Activated CD4-positive, alpha-beta T cell treated with anti-CD3 and anti-CD28 coated beads, Interleukin-2, Interleukin-4, amounts not matched to agents 100 ng/mL and 50 ng/mL, durations not matched to agents 16 hours and 8 hours (primary cell): ENCODE measurements at regions not wholly inside any gene's neighbourhood (a gene's known extent, or its start where the extent isn't known, plus 50 kb on each side); places are given as distances from the start of the nearest gene placed in this dataset.
"Not testable (repeated sequence)": the region's sequence is repeated elsewhere in the genome, so short reads cannot be mapped to it uniquely, and the experiment has no call there.

ENCODE experiments used
- DNase-seq: peaks from one replicate; pipeline ENCODE4 v3.0.0-alpha.2; 2020; ENCODE audit warnings: low spot score

GRCh38 chr7:409339-410281 is 110.0 kb downstream of the PDGFA start:
- DNase-seq = no peak

DNA sequence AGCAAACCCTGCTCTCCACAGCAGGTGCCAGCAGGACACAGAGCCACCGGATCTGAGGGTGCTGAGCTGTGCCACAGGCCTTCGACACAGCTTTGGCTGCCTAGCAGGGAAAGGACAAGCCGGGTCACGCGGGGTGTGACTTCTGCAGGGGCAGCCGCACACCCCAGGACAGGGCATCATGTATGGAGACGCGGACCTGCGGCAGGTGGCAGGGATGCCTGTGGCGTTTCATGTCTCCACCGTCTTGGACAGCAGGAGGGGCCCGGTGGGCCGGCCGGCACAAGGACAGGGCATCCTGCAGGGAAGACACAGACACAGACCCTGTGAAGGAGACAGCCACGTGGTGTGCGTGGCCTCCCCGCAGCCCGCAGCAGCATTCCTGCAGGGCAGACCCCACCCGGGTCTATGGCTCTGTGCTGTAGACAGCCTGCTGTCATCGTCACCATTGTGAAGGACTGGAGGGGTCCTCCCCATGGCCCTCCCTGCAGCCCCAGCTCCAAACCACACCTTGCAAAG is 109.2 kb downstream of the PDGFA start:
- DNase-seq = no peak

- not testable (repeated sequence) for DNase-seq
Measured at GRCh38 chr7:411116-411515, 108.5 kb downstream of the PDGFA start.

- no peak for DNase-seq
Measured at GRCh38 chr7:411677-412312, 107.9 kb downstream of the PDGFA start.

DNA sequence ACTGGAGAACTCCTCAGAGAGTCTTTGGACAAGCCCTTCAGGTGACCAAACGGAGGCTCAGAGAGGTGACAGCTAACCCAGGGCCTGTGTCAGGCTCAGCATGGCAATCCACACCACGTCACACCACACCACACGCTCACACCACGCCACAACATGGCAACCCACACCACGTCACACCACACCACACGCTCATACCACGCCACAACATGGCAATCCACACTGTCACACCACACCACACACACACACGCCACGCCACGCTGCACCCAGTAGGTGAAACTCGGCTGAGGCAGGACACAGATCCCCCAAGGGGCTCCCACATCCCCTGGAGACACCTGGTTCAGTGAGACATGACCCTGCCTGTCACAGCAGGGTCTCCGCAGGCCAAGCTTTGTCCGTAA is 107.3 kb downstream of the PDGFA start:
- DNase-seq = no peak

- no peak for DNase-seq
Measured at GRCh38 chr7:414681-415560, 104.7 kb downstream of the PDGFA start.

DNA sequence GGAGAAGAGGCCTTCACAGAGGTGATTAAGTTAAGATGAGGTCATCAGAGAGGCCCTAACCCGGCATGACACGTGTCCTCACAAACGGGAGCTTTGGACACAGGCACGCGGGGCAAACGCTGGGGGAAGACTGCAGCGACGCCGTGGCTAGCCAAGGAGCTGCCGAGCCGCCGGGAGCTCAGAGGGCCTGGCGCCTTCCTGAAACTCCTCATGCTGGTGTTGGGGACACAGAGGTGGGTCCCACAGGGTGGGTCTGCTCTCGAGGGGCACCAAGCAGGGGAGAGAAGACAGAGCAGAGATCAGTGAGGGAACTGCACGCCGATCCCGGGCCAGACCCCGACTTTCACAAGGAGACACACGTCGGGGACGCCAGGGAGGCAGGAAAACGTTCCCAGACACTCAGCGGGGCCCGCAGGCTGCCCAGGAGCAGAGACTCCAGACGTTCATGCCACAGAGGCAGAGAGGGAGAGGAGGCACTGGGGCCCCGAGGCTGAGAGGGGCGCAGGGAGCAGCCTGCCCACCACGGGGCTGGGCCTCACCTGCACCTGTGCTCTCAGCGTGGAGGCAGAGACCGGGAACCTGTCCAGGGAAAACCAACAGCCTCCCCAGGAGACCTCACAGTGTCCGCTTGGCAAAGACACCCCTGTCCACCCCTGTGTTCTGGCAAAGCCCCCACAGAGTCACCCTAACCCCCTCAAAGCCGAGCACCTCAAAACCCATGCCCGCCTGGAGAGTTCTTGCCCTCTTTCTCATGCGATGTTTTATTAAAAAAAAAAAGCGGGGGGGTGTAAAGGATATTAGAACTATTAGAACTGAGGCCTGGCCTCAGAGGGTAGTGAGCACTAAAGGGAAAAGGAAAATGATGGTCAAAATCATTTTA is 103.8 kb downstream of the PDGFA start:
- DNase-seq = no peak

DNA sequence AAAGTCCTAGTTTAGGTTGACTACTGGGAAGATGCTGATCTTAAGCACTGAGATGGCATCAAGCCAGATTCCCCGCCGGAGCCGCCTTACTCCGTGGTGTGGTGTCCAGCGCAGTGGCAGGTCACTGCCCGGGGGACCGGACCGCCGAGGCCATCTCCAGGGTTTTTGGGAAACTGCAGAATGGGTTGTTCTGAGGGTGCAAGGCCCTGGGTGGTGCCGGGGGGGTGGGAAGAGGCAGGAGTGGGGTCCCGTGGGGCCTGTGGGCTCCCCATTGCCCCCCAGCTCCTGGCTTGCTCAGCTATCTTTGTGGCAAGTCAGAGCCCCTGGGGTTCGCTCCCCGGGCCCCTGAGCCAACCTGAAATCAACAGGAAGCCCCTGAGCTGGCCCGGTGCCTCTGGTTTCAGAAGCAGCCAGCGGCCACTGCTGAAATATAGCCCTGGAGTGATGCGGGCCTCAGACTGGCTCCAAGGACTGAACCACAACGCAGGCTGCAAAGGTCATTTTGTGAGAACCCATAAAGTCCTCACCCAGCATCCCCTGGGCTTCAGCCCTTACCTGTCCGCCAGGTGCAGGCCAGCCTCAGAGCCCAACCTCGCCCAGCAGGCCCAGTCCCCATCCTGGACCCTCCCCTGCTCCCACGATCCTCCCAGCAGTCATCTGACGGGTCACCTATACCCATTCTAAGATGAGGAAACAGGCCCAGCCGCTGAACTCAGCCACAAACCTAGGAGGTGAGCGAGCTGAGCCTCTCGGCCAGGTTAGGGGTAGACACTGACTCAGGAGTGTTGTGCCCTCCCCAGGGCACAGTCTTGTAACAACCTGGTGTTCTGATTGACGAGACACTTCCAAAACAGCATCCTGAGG is 102.7 kb downstream of the PDGFA start:
- no peak for DNase-seq

DNA sequence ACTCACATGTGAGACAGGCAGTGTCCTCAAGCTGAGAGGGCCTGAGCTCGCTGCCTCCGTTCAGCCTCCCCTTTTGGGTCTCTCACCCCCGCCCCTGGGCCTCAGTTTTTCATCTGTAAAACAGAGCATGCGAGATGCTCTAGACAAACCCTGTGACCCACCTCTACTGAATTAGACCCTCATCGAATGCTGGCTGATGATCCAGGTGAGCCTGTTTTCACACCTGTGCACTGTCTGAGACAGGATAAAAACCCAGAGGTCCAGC is 102.1 kb downstream of the PDGFA start:
- no peak for DNase-seq

DNA sequence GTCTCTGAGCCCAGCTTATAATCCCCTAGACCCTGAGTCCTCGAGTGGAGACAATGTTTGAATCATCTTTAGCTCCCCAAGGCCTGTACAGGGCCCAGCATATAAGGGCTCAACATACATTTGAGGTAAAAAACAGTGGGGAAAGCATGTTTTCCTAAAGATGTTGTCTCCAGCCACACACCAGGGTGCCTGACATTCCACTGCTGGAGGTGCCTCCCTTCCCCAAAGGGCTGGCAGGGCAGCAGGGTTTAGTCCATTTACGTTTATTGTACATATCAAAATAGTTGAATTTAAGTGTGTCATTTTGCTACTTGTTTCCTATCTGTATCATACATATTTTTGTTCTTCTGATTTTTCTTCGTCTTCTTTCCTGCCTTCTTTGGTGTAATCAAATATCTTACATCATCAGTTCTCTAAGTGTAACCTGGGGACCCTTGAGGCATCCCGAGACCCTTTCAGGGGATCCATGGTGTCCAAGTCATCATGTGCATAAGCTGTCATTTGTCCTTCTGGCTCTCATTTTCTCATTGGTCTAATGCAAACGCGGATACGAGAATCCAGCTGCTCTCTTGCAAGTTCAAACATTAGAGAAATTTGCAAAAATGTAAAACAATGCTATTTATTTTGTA is 101.6 kb downstream of the PDGFA start:
- DNase-seq = no peak

DNA sequence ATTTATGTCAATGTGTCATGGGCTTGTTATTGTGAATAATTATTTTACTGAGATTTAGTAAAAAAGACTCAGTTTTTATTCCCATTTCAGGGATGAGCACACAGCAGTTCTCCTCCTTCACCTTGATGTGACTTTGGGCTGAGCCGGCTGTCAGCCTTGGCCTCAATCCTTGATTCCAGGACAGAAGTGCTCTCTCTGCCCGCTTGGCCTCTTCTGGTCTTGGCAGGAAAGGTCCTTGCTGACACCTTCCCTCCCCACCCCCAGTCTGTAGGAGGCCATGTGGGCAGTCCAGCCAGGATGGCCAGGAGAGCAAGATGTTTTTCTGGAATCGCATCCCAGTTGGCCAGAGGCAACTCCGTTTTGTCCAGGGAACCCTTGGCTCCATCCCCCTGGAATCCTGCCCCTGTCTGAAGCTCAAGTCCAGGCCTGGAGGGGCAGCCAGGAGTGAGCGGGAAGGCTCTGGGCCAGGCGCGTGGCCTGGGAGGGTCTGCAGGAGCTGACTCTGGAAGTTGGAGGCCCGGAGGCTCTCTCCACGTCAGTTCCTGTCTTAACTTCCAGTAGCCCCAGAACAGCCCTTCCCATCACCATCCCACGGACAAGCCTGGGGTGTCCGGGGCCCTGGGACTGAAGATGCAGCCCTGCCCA is 100.9 kb downstream of the PDGFA start:
- no peak for DNase-seq

DNA sequence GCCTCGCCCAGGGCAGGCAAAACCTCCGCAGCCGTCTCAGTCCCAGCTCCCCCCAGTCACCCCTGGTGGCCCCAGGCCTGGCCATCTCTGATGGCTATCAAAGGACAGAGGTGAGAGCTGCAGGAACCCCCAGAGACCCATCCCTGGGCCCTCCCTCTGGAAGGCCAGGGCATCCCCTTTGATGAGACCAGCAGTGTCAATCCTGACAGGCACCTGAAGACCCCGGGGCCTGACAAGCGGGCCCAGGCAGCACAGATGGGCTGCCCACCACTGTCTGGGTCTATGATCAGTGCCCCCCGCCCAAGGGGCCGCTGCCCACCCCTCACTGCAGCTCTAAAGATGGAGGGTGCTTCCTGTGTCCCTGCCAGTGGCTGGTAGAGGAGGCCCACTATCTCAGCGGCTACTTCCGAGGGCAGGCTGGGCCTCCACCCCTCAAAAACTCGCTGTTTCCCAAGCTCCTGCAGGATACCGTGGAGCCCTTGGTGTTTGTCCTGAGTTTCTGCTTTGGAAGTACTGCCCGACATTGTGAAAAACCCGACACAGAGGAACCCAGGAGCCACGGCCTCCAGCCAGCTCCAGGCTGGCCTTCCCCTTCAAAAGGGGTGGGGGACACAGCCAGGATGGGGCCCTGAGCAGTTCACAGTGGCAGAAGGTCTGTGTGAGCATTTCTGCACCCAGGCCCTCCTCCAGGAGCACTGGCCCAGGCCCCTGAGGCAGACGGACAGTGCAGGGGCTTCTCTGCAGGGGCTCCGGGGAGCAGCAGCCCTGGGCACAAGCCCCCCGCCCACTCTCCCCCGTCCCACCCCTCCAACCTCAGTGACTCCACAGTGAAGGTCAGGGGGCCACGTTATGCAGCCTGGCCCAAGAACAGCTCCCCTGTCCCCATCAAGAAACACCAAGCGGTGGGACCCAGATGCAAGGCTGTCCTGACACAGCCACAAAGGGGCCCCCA is 99.2 kb downstream of the PDGFA start:
- no peak for DNase-seq

DNA sequence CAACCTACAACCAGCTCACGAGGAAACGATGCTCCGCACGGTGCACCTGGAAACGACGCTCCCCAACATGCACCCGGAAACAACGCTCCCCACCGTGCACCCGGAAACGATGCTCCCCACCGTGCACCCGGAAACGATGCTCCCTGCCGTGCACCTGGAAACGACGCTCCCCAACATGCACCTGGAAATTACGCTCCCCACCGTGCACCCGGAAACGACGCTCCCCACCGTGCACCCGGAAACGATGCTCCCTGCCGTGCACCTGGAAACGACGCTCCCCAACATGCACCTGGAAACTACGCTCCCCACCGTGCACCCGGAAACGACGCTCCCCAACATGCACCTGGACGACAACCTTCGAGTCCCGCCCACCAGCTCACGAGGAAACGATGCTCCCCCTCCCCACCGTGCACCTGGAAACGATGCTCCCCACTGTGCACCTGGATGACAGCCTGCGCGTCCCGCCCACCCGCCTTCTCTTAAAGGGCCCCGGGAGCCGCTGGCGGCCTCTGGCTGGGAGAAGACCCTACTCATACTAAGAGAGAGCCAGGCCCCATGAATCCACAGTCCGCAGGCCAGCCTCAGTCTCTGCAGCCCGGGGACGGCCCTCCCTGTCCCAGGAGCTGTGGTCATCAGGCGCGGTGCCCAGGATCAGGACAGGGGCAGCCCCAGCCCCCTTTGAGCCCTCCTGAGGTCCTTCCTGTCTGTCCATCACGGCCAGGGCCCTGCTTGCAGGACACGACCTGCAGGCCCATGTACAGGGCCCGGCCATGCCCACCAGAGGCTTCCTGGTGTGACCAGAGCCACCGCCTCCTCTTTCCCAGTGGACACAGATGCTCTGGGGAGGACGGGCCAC is 98.3 kb downstream of the PDGFA start:
- DNase-seq = no peak

DNA sequence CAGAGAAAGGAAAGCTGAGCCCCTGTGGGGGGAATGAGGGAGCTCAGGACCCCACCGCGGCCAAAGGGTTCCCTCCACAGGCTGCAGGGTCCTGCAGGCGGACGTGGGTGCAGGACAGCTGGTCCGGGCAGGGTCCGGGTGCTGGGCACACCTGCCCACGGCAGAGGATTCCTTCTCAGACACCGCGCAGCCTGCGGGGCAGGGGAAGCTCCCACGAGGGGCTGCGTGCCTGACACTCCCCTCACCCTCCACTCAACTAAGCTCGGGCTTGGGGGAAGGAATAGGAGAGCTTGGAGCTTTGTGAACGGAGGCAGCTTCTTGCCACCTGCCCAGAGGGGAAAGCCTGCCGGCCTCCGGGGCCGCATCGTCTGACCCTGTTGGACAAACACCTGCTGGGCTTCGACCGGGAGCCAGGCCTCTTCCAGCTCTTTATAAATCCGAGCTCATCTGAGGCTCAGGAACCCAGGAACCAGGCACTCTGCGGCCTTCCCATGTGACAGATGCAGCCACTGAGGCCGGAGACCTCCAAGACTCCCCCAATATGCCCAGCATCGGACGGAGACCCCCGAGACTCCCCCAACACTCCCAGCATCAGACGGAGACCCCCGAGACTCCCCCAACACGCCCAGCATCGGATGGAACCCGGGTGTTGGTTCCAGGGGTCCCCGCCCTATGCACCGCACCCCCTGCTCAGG is 97.3 kb downstream of the PDGFA start:
- DNase-seq = no peak

- no peak for DNase-seq
Measured at GRCh38 chr7:422886-423225, 96.8 kb downstream of the PDGFA start.

- DNase-seq = no peak
Measured at GRCh38 chr7:423312-424260, 96.1 kb downstream of the PDGFA start.
